ENCODE measurements at regions not wholly inside any gene's neighbourhood (a gene's known extent, or its start where the extent isn't known, plus 50 kb on each side); places are given as distances from the start of the nearest gene placed in this dataset.

DNA sequence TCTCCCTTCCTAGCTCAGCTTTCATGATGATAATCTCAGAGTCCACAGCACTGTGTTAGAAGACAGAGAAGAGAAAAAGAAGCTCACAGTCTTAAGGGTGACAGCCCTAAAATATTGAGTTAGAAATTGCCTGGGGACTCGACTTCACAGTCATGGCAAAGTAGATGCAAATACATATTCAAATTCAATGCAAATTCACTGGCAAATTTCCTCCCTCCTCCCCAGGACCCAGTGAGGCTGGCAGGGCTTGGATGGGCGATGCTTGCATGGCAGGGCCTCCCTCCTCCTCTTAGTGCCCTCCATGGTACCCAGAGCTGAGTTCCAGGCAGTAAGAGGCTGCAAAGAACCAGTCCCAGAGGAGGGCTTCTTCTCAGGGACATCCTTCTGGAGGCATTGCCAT lies 115.6 kb upstream of the UQCRFS1 start:
- BruUV-seq (replicated peaks) = no TSS peak
- Histone ChIP-seq H3K27me3 (ENCODE audit: insufficient read depth, low read length) (no peaks in the 10 kb centered on the region), H3K9me2 (ENCODE audit: insufficient read depth) (no peaks in the 10 kb centered on the region), H3K9me3 (ENCODE audit: control insufficient read depth in 1 of 2, insufficient read depth in 1 of 2, low read depth in 1 of 2, low read length in 2 of 2) (no peaks in the 10 kb centered on the region), H4K20me1 (ENCODE audit: insufficient read depth) (no peaks in the 10 kb centered on the region), H3K9ac (ENCODE audit: low read length) (no peak overlapping the region), H3K4me2 (ENCODE audit: low read length) (no peak overlapping the region), H3K36me3 (ENCODE audit: control insufficient read depth in 1 of 2, insufficient read depth in 2 of 2, low read length in 2 of 2) (no peaks in the 10 kb centered on the region), H3K79me2 (ENCODE audit: insufficient read depth, low read length) (no peaks in the 10 kb centered on the region), H3K27ac (ENCODE audit: low read depth, low read length) (no peak overlapping the region), H3K4me3 (replicated peaks in 1 of 2; ENCODE audit: low read depth in 1 of 2, low read length in 2 of 2) (no peak overlapping the region), H3K4me1 (ENCODE audit: control insufficient read depth in 1 of 2, insufficient read depth in 2 of 2, low read length in 2 of 2) (no peaks in the 10 kb centered on the region), H2AFZ (ENCODE audit: low read depth, low read length, poor library complexity, severe bottlenecking) (no peak overlapping the region)
- intact Hi-C loops (cut with micrococcal nuclease) = no loop called here
- POLR2A ChIA-PET = no interaction called here
- DNase-seq (ENCODE audit: low read depth, low spot score) = no peak
- ATAC-seq = no peak
- RAD21 ChIA-PET (ENCODE audit: low non-redundant PET in 1 of 2, low total read pairs in 2 of 2, uncharacterized antibody in 2 of 2, unreplicated experiment in 2 of 2) = no interaction called here
- no peak for TF ChIP-seq SP1 (IDR thresholded peaks at IDR 0.05; ENCODE audit: low read depth)
- TF ChIP-seq SIN3A (IDR thresholded peaks at IDR 0.05; ENCODE audit: low read depth) = no peak
- TF ChIP-seq SRF (IDR thresholded peaks at IDR 0.05; ENCODE audit: low read depth) = no peak
- TF ChIP-seq FOSL1 (IDR thresholded peaks at IDR 0.05; ENCODE audit: low read depth) = no peak
- TF ChIP-seq POLR2AphosphoS5 (IDR thresholded peaks at IDR 0.05; ENCODE audit: low read depth, low read length) = no peak
- no peak for TF ChIP-seq JUND (IDR thresholded peaks at IDR 0.05)
- no peak for TF ChIP-seq ELF1 (IDR thresholded peaks at IDR 0.05; ENCODE audit: borderline replicate concordance, low read depth)
- TF ChIP-seq TCF7L2 (IDR thresholded peaks at IDR 0.05; ENCODE audit: borderline replicate concordance, extremely low read depth, insufficient read depth, insufficient read length) = no peak
- TF ChIP-seq CBX3 (IDR thresholded peaks at IDR 0.05; ENCODE audit: low read depth) = no peak
- no peak for TF ChIP-seq EZH2phosphoT487 (IDR thresholded peaks at IDR 0.05; ENCODE audit: borderline replicate concordance)
- TF ChIP-seq MAX (IDR thresholded peaks at IDR 0.05) = no peak
- no peak for TF ChIP-seq ATF3 (IDR thresholded peaks at IDR 0.05)
- CTCF ChIA-PET = no interaction called here

- Histone ChIP-seq H3K27ac (ENCODE audit: low read depth, low read length) (no peak overlapping the region), H3K4me2 (ENCODE audit: low read length) (no peak overlapping the region), H3K9me2 (ENCODE audit: insufficient read depth) (no peaks in the 10 kb centered on the region), H3K4me3 (replicated peaks in 1 of 2; ENCODE audit: low read depth in 1 of 2, low read length in 2 of 2) (no peak overlapping the region), H2AFZ (ENCODE audit: low read depth, low read length, poor library complexity, severe bottlenecking) (no peak overlapping the region), H3K4me1 (ENCODE audit: control insufficient read depth in 1 of 2, insufficient read depth in 2 of 2, low read length in 2 of 2) (no peaks in the 10 kb centered on the region), H3K9ac (ENCODE audit: low read length) (no peak overlapping the region), H4K20me1 (ENCODE audit: insufficient read depth) (no peaks in the 10 kb centered on the region), H3K36me3 (ENCODE audit: control insufficient read depth in 1 of 2, insufficient read depth in 2 of 2, low read length in 2 of 2) (no peaks in the 10 kb centered on the region), H3K79me2 (ENCODE audit: insufficient read depth, low read length) (no peaks in the 10 kb centered on the region), H3K27me3 (ENCODE audit: insufficient read depth, low read length) (no peaks in the 10 kb centered on the region), H3K9me3 (ENCODE audit: control insufficient read depth in 1 of 2, insufficient read depth in 1 of 2, low read depth in 1 of 2, low read length in 2 of 2) (no peaks in the 10 kb centered on the region)
- ChIA-PET RAD21 (ENCODE audit: low non-redundant PET in 1 of 2, low total read pairs in 2 of 2, uncharacterized antibody in 2 of 2, unreplicated experiment in 2 of 2) (no interaction called here), CTCF (no interaction called here), POLR2A (no interaction called here)
- BruUV-seq (replicated peaks) = no TSS peak
- intact Hi-C loops (cut with micrococcal nuclease) = no loop called here
- no peak for TF ChIP-seq EGR1 (IDR thresholded peaks at IDR 0.05; ENCODE audit: low read depth)
- TF ChIP-seq REST (IDR thresholded peaks at IDR 0.05; ENCODE audit: low read depth) = peak; percentile 64
- TF ChIP-seq ATF3 (IDR thresholded peaks at IDR 0.05) = no peak
- ATAC-seq (no peak), DNase-seq (ENCODE audit: low read depth, low spot score) (no peak)
Observed at GRCh38 chr19:29329460-29330134, 116.6 kb upstream of the UQCRFS1 start.
